Glutamatergic neuron (in vitro differentiated cells): ENCODE measurements at regions not wholly inside any gene's neighbourhood (a gene's known extent, or its start where the extent isn't known, plus 50 kb on each side); places are given as distances from the start of the nearest gene placed in this dataset.

ENCODE experiments used
- DNase-seq: peaks from one replicate; pipeline ENCODE4 v3.0.0; 2022
- H3K27ac Mint-ChIP-seq: one replicate; pipeline ENCODE4 v1.8.0; 2020; ENCODE audit warnings: mild to moderate bottlenecking, mixed read lengths, inconsistent platforms; ENCODE audit not compliant: unreplicated experiment
- H3K27me3 Mint-ChIP-seq: one replicate; pipeline ENCODE4 v1.8.0; 2020; ENCODE audit warnings: mild to moderate bottlenecking, moderate library complexity, mixed read lengths, inconsistent platforms; ENCODE audit not compliant: unreplicated experiment
- H3K36me3 Mint-ChIP-seq: one replicate; pipeline ENCODE4 v1.8.0; 2020; ENCODE audit warnings: mild to moderate bottlenecking, mixed read lengths, inconsistent platforms; ENCODE audit not compliant: unreplicated experiment
- H3K4me1 Mint-ChIP-seq: one replicate; pipeline ENCODE4 v1.8.0; 2020; ENCODE audit warnings: mild to moderate bottlenecking, low read depth, mixed read lengths, inconsistent platforms; ENCODE audit not compliant: unreplicated experiment
- H3K4me3 Mint-ChIP-seq: one replicate; pipeline ENCODE4 v1.8.0; 2020; ENCODE audit warnings: mild to moderate bottlenecking, mixed read lengths, inconsistent platforms; ENCODE audit not compliant: unreplicated experiment
- H3K9me3 Mint-ChIP-seq: one replicate; pipeline ENCODE4 v1.8.0; 2020; ENCODE audit warnings: mild to moderate bottlenecking, moderate library complexity, mixed read lengths, inconsistent platforms; ENCODE audit not compliant: unreplicated experiment
- TF ChIP-seq, protein P1 (sequence below): fragments of 200-600 bp; sonication (generic); IDR thresholded peaks from one replicate; pipeline ENCODE4 v1.5.0; 2021; ENCODE audit not compliant: partially characterized antibody, unreplicated experiment

GRCh38 chr19:29076963-29077362 is 136.0 kb downstream of the UQCRFS1 start:
- peaks cover 4% of the 10 kb centered on the region for H3K9me3 Mint-ChIP-seq
- H3K4me1 Mint-ChIP-seq: peaks cover 24% of the 10 kb centered on the region
- TF ChIP-seq, protein P1, sequence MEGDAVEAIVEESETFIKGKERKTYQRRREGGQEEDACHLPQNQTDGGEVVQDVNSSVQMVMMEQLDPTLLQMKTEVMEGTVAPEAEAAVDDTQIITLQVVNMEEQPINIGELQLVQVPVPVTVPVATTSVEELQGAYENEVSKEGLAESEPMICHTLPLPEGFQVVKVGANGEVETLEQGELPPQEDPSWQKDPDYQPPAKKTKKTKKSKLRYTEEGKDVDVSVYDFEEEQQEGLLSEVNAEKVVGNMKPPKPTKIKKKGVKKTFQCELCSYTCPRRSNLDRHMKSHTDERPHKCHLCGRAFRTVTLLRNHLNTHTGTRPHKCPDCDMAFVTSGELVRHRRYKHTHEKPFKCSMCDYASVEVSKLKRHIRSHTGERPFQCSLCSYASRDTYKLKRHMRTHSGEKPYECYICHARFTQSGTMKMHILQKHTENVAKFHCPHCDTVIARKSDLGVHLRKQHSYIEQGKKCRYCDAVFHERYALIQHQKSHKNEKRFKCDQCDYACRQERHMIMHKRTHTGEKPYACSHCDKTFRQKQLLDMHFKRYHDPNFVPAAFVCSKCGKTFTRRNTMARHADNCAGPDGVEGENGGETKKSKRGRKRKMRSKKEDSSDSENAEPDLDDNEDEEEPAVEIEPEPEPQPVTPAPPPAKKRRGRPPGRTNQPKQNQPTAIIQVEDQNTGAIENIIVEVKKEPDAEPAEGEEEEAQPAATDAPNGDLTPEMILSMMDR: no peak
- no peak overlapping the region for H3K4me3 Mint-ChIP-seq
- H3K27me3 Mint-ChIP-seq: peaks cover 6% of the 10 kb centered on the region
- DNase-seq: no peak
- no peaks in the 10 kb centered on the region for H3K36me3 Mint-ChIP-seq
- no peak overlapping the region for H3K27ac Mint-ChIP-seq

DNA sequence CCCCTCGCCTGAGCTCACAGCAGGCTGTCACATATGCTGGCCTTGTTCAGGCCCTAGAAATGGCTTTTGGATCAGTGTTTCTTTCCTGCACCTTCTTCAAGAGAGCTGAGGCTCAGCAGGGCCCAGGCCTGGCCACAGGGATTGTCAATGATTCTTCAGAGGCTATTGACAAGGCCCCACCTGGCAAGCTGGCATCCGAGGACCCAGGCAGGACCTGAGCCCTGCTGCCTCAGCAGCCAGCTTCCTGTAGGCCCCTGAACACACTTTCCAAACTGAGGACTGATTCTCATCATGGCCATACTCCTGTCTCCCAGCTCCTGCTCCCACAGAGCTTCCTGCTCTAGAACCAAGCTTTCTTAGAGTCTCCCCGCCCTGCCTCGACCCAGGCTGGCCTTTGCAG is 136.8 kb downstream of the UQCRFS1 start:
- Mint-ChIP-seq H3K27me3 (peaks cover 6% of the 10 kb centered on the region), H3K4me3 (no peak overlapping the region), H3K4me1 (peaks cover 24% of the 10 kb centered on the region), H3K36me3 (no peaks in the 10 kb centered on the region), H3K9me3 (peaks cover 4% of the 10 kb centered on the region), H3K27ac (peak overlapping the region; percentile 41)
- DNase-seq: no peak
- TF ChIP-seq, protein P1: no peak

- H3K27ac Mint-ChIP-seq: peak overlapping the region; percentile 76
Observed at GRCh38 chr19:29075149-29075548, 137.8 kb downstream of the UQCRFS1 start.

GRCh38 chr19:29074579-29074978 is 138.4 kb downstream of the UQCRFS1 start:
- Mint-ChIP-seq H3K4me1 (peaks cover 16% of the 10 kb centered on the region), H3K9me3 (peaks cover 1% of the 10 kb centered on the region), H3K36me3 (no peaks in the 10 kb centered on the region), H3K27ac (no peak overlapping the region), H3K27me3 (peaks cover 6% of the 10 kb centered on the region), H3K4me3 (no peak overlapping the region)
- TF ChIP-seq, protein P1: no peak
- DNase-seq: no peak

More at GRCh38 chr19:29075149-29075548, 137.8 kb downstream of the UQCRFS1 start:
- Mint-ChIP-seq H3K36me3 (no peaks in the 10 kb centered on the region), H3K4me1 (peaks cover 22% of the 10 kb centered on the region), H3K9me3 (peaks cover 4% of the 10 kb centered on the region), H3K4me3 (no peak overlapping the region), H3K27me3 (peaks cover 6% of the 10 kb centered on the region)
- TF ChIP-seq, protein P1: no peak
- no peak for DNase-seq

- TF ChIP-seq, protein P1: no peak
- no peak for DNase-seq
- Mint-ChIP-seq H3K27ac (no peak overlapping the region), H3K4me1 (no peaks in the 10 kb centered on the region), H3K27me3 (no peaks in the 10 kb centered on the region), H3K4me3 (no peak overlapping the region), H3K9me3 (peaks cover 1% of the 10 kb centered on the region), H3K36me3 (no peaks in the 10 kb centered on the region)
Observed at GRCh38 chr19:29067831-29068230, 145.1 kb downstream of the UQCRFS1 start.
